ENCODE measurements at regions not wholly inside any gene's neighbourhood (a gene's known extent, or its start where the extent isn't known, plus 50 kb on each side); places are given as distances from the start of the nearest gene placed in this dataset.
"Not testable (repeated sequence)": the region's sequence is repeated elsewhere in the genome, so short reads cannot be mapped to it uniquely, and the experiment has no call there.

DNA sequence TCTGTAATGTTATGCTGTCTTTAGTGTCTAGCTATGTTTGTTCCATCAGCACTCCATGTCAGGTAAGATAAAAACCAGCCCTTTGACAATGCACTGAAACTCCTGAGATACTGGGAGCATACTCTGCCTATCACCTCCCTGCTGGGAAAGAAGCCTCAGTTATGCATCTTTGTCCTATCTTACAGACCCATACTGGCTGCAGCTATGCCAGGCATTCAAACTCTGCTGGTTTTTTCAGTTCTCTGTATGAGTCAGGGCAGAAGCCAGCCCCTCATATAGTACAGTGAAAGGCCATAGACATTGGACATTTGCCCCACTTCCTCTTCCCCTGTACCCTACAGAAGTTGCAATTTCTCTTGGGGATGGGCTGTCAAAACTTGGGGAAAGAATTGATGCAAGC, 181.1 kb upstream of the RGPD4 start:
- DNase-seq, result no peak

DNA sequence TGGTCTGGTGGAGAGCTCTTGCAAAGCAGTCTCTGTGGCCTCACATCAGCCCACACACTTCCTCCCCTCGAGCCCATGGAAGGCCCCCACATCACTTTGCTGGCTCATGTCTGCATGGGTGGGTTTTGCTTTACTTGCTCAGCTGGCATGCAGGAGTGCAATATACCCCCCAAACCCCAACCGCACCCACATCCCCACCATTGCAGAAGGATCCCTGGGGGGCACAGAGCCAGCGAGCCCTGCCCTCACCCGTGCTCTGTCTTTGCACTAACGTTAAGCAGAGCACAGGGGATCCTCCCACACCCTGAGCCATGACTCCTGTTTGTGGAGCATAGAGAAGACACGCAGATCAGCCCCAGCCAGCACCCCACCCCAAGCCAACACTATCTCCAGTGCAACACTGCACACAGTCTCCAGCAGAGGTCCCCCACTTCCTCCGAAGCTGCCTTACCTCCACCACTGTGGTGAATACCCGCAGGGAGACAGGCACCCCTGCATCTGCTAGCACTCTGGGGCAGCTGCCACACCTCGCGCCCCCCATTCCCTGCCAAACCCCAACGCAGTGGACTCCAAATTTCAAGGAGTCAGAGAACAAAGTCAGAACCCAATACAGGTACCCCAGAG, 177.8 kb upstream of the RGPD4 start:
- DNase-seq, result no peak

DNA sequence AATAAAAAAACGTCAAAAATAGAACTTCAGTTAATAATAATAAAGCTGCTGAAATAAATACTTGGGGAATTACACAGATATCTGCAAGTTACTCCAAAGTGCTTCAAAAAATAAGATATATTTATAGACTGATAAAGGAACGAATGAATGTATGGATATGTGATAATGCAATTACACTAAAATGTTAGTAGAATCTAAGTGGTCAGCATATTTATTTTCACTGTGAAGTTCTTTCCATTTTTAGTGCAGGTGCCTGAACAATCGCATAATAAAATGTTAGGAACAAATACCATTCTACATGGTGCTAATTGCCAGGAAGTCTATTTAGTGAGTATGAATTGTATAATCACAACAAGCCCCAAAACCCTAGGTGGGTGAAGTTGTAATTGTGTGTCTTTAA, 169.6 kb upstream of the RGPD4 start:
- DNase-seq, result no peak

DNA sequence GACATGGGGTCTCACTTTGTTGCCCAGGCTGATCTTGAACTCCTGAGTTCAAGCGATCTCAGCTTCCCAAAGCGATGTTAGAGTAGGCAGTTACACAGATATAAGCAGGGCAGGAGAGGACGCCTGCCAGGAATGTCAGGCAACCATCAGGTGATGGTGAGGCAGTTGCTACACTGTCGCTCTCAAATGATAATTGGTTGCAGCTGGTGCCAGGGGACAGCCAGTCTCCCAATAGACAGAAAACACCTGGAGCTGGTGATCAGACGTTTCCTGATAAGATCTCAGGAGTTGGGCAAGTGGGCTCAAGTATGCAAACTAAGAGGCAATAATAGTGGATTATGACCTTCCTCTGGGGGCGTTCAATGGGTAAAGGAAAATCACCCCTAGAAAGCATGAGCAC, 163.1 kb upstream of the RGPD4 start:
- no peak for DNase-seq

DNA sequence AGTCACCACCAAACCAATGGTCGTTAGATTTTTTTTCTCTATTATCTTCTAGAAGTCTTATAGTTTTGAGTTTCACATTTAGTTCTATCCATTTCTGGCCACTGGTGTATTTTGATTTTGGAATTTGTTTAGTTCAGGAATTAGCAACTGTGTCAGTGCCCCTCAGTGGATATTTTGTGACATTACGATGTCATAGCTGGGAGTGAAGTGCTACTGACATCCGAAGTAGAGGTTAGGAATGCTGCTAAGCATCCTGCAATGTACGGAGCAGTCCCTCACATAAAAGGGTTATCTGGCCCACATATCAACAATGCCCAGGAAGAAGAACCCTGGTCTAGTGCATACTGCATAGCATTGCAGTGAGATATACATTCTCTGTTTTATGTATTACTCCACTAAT, 157.4 kb upstream of the RGPD4 start:
- DNase-seq, result no peak

GRCh38 chr2:107681936-107682335, 144.8 kb upstream of the RGPD4 start:
- DNase-seq, result no peak

DNA sequence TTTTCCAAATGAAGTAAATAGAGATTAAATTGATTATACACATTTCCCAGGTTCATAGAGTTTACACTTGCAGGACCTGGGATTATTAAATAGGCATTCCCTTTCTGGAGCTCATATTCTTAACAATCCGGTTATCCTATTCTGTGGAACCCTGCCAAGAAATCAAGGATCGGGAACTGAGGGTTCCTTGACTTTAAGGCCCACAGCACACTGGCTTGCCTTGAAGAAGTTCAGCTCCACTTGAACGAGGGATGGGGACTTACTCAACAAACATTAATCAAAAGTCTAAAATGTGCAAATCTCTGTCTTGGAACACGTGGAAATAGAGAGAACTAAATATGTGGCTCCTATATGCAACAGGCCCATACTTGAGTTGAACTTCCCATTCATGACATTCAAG, 142.3 kb upstream of the RGPD4 start:
- no peak for DNase-seq

- DNase-seq, result no peak
Observed at GRCh38 chr2:107685421-107685986, 141.2 kb upstream of the RGPD4 start.

DNA sequence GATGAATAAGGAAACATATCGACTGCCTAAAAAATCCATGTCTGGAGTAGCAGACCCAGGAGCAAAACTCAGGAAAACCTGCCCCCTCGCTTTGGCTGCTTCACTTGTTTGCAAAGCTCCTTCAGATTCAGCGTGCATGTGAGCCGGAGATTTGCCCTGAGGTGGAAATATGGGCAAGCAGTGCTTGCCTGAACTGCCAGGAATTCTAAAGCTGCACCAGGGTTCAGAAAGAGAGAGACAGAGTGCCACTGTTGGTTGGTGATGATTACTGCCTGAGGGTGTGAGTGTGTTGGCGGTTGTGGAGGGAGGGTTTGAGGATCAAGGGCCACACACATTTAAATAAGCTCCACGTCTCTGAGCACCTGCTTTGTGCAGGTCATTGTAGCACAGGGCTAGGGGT, 139.6 kb upstream of the RGPD4 start:
- no peak for DNase-seq

DNA sequence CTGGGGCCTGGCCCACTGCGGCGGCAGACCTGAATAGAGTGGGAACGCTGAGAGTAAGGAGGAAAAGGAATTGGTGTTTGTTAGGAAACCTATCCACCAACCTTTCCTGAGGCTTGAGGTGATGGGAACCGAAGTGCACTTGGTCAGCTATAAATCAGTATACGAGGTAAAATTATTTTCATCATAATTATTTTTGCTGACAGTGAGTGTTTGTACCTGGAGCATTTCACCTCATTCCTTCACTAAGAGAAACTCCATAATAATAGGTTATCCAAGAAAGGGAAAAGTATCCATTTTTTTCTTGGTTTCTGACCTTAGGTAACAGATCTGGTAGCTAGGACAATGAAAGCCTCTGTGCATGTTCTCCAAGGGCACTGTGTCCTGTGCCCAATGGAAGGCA, 138.6 kb upstream of the RGPD4 start:
- no peak for DNase-seq

DNA sequence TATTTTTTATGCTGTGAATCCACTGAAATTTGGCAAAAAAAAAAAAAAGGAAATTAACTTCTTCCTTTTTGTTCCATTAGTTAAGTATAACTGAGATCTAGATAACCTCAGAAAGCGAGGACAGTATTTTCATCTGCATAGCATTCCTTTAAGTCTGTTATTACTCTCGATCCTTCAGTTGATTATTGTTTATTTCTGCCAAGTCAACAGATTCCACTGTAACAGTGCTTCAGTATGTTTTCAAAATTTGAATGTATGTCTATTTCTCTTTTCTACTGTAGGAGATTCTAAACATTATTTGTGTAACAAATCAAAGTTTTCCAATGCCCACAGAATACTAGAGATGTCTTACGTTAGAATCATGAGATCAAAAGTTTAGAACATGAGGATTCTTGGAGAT, 133.1 kb upstream of the RGPD4 start:
- no peak for DNase-seq

- DNase-seq, result no peak
Observed at GRCh38 chr2:107694667-107695066, 132.0 kb upstream of the RGPD4 start.

DNA sequence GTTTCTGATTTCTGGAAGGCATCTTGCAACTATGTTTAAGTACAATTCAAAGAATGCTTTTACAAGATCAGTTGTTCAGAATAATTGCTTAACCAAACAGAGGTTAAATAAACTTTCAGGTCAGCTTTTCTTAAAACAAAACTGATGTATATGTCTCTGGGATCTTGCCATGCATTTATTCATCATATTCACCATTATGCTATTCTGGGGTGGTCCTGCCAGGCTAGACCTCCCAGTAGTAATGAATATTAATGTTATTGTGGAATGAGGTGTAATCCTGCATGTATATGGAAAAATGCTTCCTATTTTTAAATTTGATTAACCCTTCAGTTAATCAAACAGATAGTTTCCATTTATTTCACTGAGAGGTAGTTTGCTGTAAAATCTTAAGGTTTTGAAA, 129.3 kb upstream of the RGPD4 start:
- no peak for DNase-seq

GRCh38 chr2:107698861-107699260, 127.8 kb upstream of the RGPD4 start:
- DNase-seq, result no peak

GRCh38 chr2:107700073-107700472, 126.6 kb upstream of the RGPD4 start:
- no peak for DNase-seq

- no peak for DNase-seq
Observed at GRCh38 chr2:107711941-107712340, 114.8 kb upstream of the RGPD4 start.

GRCh38 chr2:107712857-107713256, 113.8 kb upstream of the RGPD4 start:
- no peak for DNase-seq

DNA sequence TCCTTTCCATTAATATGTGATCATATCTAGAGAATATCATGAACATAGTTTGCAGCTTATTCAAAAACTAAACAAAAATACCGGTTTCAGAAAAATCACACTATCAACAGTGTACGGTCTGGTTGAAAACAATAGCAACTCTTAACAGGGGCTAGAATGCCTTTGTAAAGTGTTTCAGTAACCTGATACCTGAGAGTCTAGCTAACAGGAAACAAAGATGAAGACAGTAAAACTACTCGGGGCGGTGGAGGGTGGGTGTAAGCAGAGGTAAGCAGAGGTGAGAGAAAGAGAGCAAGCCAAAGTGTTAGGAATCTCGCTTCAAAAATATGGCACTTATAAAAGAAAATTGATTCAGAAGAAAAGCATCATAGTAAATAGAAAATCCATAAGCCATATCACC, 109.0 kb upstream of the RGPD4 start:
- DNase-seq, result no peak

GRCh38 chr2:107719141-107719540, 107.6 kb upstream of the RGPD4 start:
- DNase-seq, result no peak

DNA sequence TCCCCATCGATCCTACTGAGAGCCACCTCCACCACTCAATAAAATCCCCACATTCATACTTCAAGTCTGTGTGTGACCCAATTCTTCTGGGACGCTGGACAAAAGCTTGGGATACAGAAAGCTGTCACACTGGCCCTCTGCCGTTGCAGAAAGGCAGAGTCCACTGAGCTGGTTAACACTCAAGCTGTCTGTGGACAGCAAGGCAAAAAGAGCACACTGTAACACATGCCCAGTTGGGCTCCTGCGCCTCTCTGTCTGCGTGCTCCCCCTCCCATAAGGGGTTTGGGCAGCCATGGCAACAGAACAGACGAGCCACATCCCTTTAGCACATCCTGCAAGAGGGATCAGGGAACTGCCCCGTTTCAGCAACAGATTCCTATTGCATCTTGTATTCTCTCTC, 106.9 kb upstream of the RGPD4 start:
- no peak for DNase-seq

- DNase-seq, result no peak
Observed at GRCh38 chr2:107721178-107721577, 105.5 kb upstream of the RGPD4 start.

- DNase-seq, result no peak
Observed at GRCh38 chr2:107721586-107721985, 105.1 kb upstream of the RGPD4 start.

GRCh38 chr2:107725824-107726223, 100.9 kb upstream of the RGPD4 start:
- not testable (repeated sequence) for DNase-seq

- DNase-seq, result no peak
Observed at GRCh38 chr2:107727318-107727717, 99.4 kb upstream of the RGPD4 start.

DNA sequence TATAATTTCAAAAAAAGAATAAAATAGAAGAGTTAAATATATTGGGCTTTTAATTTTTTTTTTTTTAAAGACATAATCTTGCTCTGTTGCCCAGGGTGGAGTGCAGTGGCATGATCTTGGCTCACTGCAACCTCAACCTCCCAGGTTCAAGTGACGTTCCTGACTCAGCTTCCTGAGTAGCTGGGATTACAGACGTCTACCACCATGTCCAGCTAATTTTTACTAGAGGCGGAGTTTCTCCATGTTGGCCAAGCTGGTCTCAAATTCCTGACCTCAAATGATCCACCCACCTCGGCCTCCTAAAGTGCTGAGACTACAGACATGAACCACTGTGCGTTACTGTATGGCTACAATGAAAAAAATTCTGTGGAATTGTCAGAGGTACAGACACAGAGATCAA, 98.1 kb upstream of the RGPD4 start:
- no peak for DNase-seq

All from suppressor macrophage (primary cell).